Prostate gland (tissue), 2 donors: ENCODE measurements at regions not wholly inside any gene's neighbourhood (a gene's known extent, or its start where the extent isn't known, plus 50 kb on each side); places are given as distances from the start of the nearest gene placed in this dataset.

Source experiments
- POLR2A ChIP-seq: fragments of 450-650 bp; IDR thresholded peaks from one replicate; pipeline ENCODE4 v1.6.1; 2016; ENCODE audit warnings: antibody characterized with exemption, mild to moderate bottlenecking
- POLR2AphosphoS5 ChIP-seq: sonication (generic); formaldehyde crosslinking; IDR thresholded peaks from one replicate; pipeline ENCODE4 v1.6.1; 2017; ENCODE audit warnings: antibody characterized with exemption
- TF ChIP-seq, protein P1 (sequence below), 4 experiments: fragments of 200-600 bp in 2 of 4; fragments of 450-650 bp in 2 of 4; sonication (generic) in 2 of 4; IDR thresholded peaks; 1 replicate in 3 of 4; 2 replicates in 1 of 4; pipeline ENCODE4 v1.5.1; 2016 to 2019; ENCODE audit warnings: antibody characterized with exemption in 4 of 4, mild to moderate bottlenecking in 2 of 4, moderate library complexity in 2 of 4

DNA sequence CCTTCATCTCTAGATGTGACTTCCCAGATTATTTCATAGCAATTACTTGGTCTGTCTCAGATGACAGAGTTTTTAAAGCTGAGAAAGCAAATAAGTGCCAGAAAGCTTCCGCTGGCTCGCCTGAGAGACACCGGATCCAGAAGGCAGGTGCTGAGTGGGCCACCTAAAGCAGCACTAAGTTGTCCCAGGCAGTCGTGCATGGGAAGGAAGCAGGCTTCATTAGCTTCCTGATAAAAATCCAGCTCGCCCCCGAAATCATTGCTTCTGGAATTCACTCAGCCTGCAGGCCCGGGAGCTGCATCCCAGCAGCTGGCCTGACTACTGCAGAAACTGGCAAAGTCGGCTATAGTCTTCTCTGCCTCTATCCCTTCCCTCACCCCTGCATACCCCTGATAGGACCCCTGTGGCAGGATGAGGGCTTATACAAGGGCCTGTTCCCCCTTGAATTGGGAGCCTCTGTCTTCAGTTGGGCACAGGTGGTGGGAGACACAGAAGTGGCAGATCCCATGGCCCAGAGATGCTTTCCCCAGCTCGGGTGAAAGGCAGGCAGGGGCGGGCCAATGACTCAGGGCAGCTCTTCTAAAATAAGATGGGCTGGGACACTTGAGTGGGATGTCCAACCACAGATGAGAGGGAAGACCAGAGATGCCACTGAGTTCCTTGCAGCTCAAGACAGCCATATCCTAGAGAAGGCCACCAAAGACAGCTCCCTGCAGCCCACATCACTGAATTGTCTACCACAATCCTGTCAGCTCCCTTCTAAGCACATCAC, 262.4 kb upstream of the PKDCC start:
- TF ChIP-seq, protein P1, sequence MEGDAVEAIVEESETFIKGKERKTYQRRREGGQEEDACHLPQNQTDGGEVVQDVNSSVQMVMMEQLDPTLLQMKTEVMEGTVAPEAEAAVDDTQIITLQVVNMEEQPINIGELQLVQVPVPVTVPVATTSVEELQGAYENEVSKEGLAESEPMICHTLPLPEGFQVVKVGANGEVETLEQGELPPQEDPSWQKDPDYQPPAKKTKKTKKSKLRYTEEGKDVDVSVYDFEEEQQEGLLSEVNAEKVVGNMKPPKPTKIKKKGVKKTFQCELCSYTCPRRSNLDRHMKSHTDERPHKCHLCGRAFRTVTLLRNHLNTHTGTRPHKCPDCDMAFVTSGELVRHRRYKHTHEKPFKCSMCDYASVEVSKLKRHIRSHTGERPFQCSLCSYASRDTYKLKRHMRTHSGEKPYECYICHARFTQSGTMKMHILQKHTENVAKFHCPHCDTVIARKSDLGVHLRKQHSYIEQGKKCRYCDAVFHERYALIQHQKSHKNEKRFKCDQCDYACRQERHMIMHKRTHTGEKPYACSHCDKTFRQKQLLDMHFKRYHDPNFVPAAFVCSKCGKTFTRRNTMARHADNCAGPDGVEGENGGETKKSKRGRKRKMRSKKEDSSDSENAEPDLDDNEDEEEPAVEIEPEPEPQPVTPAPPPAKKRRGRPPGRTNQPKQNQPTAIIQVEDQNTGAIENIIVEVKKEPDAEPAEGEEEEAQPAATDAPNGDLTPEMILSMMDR (IDR thresholded peaks at IDR 0.05) = no peak
- TF ChIP-seq POLR2AphosphoS5 (no peak), POLR2A (no peak)
